Stimulated activated CD8-positive, alpha-beta memory T cell treated with anti-CD3 and anti-CD28 coated beads, Interleukin-12 subunit alpha, Interleukin-12 subunit beta, amount 100 ng/mL, for 4 hours (primary cell): ENCODE measurements at regions not wholly inside any gene's neighbourhood (a gene's known extent, or its start where the extent isn't known, plus 50 kb on each side); places are given as distances from the start of the nearest gene placed in this dataset.
"Not testable (repeated sequence)": the region's sequence is repeated elsewhere in the genome, so short reads cannot be mapped to it uniquely, and the experiment has no call there.

Experiments used
- DNase-seq: peaks from one replicate; pipeline ENCODE4 v3.0.0-alpha.2; 2020; ENCODE audit warnings: low read depth

DNA sequence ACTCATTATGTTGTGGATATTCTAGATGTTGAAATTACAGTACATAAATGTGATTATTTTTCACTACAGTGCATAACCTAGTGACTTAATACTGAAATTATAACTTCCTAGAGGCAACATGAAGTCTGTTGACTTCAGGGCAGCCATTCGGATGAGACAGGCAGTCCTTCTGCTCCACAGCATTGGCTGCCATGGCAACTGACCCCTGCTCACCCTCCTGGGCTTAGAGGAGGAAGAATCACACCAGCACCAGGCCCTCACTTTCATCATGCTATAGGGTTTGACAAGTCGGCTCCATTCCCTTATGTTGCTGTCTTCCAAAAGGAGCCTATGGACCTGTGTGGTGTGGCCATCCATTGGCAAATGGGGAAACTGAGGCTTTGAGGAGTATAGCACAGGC lies 233.5 kb upstream of the TMEM132C start:
- DNase-seq, result no peak

DNA sequence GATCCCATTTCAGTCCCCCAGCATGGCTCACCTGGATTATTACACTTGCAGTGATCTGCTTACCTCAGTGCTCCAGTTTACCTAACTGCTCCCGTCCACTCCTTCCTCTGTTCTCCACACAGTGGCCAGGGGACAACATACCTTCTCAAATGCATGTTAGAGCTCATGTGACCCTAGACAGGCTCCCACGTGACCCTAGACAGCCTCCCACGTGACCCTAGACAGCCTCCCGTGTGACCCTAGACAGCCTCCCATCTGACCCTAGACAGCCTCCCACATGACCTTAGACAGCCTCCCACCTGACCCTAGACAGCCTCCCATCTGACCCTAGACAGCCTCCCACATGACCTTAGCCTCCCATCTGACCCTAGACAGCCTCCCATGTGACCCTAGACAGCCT lies 226.0 kb upstream of the TMEM132C start:
- no peak for DNase-seq

DNA sequence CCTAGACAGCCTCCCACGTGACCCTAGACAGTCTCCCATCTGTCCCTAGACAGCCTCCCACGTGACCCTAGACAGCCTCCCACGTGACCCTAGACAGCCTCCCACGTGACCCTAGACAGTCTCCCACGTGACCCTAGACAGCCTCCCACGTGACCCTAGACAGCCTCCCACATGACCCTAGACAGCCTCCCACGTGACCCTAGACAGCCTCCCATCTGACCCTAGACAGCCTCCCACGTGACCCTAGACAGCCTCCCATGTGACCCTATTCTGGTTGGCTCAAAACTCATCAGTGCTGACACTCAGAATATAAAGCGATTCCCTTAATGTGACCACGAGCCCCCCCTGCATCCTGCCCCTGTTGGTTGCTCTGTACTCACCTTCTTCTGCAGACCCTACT lies 224.7 kb upstream of the TMEM132C start:
- not testable (repeated sequence) for DNase-seq

DNA sequence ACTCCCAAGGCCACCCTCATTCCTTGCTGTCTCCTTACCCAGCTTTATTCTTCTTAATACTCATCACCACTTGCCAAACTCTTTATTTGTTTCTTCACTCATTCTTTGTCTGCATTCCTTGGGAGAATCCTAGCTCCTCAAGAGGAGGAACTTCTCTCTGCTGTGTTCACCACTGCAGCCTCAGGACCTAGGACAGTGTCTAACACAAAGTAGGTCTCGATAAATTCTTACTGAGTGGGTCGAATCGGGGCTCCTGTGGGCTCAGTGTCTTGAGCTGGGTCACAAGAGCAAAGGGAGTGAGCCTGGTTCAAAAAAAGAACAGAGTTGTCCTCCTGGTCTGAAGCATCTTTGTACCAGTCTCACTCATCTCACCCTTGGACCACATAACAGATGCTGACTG lies 224.1 kb upstream of the TMEM132C start:
- no peak for DNase-seq

GRCh38 chr12:128043317-128043716 lies 223.7 kb upstream of the TMEM132C start:
- DNase-seq, result no peak

GRCh38 chr12:128047266-128048060 lies 219.5 kb upstream of the TMEM132C start:
- DNase-seq, result no peak

DNA sequence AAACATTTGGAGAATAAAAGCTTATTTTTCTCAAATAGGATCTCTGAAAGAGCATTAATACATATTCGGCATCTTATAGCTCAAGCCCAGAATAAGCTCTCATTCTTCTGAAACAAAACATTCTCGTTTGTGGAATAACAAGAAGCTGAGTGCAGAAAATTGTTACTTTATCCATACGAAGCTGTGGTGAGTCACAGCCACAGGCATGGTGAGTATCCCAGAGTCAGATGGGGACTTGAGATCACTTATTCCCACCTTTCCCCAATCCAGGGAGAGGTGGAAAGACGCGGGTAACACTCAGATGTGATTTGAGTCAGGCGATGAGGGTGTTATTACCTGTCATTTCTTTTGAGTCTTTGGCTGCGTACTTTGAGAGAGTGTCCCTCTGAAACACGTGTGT lies 214.6 kb upstream of the TMEM132C start:
- no peak for DNase-seq

DNA sequence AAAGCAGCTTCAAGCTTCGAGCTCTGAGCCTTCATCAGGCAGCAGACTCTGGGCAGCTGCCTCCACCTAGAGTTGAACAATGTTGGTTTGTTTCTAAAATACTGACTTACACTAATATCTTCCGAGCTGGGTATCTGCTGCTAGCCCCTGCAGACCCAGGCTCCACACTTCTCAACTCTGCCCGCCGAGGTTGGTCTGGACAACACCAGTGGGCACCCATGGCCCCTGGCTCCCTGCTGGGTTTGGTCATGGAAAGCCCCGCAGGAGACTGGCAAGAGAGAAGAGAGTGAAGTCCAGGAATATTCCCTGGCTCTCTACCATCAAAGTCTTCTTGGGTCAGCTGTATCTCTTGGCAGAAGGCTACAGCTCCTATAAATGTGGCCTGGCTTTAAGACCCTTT lies 214.2 kb upstream of the TMEM132C start:
- no peak for DNase-seq

DNA sequence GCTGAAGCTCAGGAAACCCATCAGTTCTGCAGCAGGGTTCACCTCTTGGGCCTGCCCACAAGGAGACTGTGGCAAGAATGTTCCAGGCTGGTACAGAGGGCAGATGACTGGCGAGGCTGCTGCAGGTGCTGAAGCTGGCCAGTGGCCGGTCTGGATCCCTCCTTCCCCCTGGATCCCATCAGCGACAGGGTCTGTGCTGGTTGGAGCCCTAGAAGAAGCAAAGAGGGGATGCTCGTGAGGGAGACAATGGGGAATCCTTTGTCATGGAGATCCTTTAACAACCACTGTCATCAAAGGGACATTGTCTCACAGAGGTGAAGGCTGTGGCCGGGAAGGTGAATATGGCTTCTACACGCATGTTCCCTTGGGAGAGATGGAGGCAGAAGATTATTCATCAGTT lies 211.4 kb upstream of the TMEM132C start:
- no peak for DNase-seq

DNA sequence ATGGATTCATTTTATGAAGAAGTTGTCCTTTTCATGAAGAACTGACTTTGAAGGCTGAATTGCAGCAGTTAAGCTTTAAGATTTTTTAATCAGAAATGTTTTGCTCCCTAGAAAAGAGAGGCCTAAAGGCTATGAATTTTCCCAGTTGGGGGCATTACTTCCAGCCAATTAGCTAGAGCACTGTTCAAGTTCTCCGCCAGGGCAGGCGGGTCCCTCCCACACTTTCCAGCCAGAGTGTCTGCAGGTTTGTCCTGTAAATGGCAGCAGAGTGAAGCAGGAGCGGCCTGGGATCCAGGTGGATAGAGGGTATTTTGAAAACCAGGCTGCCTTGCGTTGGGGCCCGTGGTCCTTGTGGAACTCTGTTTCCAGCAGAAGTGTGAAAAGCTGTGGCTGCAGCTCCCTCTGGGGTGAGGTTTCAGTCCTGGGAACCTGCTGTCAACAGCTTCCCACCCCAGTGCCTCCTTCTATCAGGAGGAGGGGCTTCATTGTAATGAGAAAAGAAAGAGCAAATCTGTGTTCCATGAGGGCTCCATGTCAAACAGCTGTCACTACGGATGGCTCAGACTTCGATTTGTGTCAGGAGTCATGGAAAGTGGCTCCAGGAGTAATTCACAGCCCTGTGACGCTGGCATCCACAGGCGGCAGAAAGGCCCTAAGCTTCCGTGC lies 210.7 kb upstream of the TMEM132C start:
- no peak for DNase-seq

- no peak for DNase-seq
Measured at GRCh38 chr12:128057586-128057985, 209.4 kb upstream of the TMEM132C start.

DNA sequence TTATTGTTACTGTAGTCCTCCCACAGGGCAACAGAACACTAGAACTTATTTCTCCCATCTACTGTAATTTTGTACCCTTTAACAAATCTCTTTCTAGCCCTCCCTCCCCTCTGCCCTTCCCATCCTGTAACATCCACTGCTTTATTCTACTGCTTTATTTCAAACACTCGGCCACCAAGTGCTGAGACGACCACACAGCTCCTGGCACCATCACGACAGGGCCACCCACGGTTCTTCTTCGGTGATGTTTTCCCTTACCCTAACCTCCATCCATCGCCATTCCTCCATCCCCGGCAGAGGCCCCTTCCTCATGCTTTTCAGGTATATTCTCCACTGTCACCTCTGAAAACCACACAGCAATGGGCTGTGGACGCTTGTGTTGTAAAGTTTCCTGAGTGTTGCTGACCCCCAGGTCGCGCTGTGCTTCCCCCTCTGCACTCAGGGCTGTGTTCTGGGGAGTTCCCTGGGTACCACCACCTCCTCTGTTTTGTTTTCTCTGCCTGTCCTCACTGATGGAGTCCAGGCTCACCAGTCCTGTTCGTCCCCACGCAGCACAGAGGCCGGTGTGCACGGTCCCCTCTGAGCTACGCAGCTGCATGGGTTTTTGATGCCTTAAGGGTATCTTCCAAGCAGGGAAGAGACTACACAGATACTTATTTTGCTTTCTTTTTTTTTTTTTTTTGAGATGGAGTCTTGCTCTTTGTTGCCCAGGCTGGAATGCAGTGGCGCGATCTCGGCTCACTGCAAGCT lies 207.2 kb upstream of the TMEM132C start:
- DNase-seq, result no peak

- DNase-seq, result no peak
Measured at GRCh38 chr12:128068211-128068610, 198.8 kb upstream of the TMEM132C start.

GRCh38 chr12:128069359-128069997 lies 197.5 kb upstream of the TMEM132C start:
- no peak for DNase-seq

DNA sequence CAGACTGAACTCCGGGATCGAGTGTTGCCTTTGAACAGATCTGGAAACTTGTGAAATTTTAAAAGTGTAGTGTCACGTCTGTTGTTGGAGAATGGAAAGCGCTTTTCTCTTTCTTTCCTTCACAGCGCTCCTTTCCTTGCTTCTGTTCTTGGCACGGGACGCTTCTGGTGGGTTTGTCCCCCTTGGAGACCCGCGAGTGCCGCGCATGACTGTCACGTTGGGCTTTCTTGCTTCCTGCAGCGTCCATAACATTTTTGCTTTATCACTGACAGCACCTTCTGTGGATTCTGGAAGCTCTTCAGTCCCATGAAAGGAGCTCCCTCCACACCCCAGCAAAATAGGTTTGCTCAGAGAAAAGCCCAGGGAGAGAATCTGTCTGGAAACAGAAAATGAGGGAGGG lies 193.0 kb upstream of the TMEM132C start:
- DNase-seq, result no peak

DNA sequence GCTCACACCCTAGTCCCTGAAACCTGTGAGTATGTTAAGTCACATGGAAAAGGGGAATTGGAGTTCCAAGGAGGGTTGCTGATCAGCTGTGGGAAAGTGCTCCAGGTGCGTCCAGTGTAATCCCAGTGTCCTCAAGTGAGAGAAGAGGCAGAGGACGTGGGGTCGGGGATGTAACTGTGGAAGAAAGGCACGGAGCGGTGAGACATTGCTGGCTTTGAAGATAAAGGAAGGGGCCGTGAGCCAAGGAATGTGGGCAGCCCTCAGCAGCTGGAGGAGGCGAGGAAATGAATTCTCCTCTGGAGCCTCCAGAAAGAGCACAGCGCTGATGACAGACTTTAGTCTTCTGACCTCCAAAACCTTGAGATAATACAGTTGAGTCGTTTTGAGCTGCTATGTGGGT lies 191.6 kb upstream of the TMEM132C start:
- DNase-seq, result no peak

DNA sequence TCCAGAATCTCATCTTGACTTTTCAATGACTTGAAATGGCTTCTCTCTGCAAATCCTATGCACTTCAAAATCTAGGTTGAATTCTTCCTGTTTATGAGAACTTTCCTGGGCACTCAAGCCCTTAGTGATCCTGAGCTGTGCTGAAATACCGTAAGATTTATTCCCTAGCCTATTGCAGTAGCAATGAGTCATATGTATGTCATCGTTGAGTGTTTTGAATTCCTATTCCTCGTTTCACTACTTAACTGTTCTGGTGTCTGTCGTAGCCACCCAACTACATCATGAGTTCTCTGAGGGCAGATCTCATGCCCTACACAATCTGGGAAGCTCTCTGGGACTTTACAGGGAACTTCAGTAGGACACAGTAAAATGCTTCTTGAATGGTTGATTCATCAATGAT lies 190.8 kb upstream of the TMEM132C start:
- no peak for DNase-seq

GRCh38 chr12:128077211-128077916 lies 189.6 kb upstream of the TMEM132C start:
- DNase-seq, result no peak

- DNase-seq, result no peak
Measured at GRCh38 chr12:128077917-128078298, 189.1 kb upstream of the TMEM132C start.

DNA sequence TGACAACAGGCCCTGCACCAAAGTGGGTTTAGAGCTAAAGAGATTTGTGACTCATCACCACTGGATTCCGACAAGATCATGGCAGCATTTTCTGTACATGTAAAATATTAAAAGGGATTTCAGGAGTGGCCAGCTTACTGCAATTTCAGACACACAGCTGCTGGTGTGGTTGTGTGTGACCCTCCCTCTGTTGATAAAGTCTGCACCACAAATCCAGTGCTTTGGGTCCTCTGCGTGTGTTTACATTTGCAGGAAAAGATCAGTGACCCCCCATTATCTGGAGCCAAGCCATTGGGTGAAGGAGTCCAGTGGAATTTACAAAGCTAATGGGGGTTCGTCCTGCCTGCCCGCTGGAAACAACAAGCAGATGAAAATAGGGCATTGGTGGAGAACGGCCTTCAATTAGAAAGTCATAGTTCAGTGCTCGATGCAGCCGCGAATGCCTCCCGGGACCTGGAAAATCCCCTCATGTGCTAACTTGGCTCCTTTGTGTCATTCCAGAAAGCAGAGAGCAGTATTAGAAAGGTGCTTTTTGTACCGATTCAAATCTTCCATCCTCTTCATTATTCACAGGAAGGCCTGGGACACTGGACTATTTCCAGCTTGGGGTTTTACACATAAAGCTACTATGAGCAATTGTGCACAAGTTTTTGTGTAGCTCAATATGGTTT lies 188.5 kb upstream of the TMEM132C start:
- no peak for DNase-seq

- no peak for DNase-seq
Measured at GRCh38 chr12:128079446-128079845, 187.5 kb upstream of the TMEM132C start.
